ENCODE measurements at regions not wholly inside any gene's neighbourhood (a gene's known extent, or its start where the extent isn't known, plus 50 kb on each side); places are given as distances from the start of the nearest gene placed in this dataset.

GRCh38 chr5:74266132-74266531 lies 374.4 kb downstream of the ENC1 start:
- no peak overlapping the region for H3K27ac Mint-ChIP-seq

More at GRCh38 chr5:74266132-74266531, 374.4 kb downstream of the ENC1 start:
- H3K36me3 ChIP-seq (ENCODE audit: insufficient read depth): no peaks in the 10 kb centered on the region
- no peaks in the 10 kb centered on the region for H3K9me3 Mint-ChIP-seq
- no peak overlapping the region for H3K4me2 ChIP-seq
- no peak overlapping the region for H3K27ac ChIP-seq (ENCODE audit: low read depth)
- no peak for TF ChIP-seq REST (IDR thresholded peaks at IDR 0.05; ENCODE audit: unreplicated experiment)
- no peak for TF ChIP-seq ZNF114 (CRISPR knock-in tag; IDR thresholded peaks at IDR 0.05)
- TF ChIP-seq POLR2AphosphoS5 (IDR thresholded peaks at IDR 0.05; ENCODE audit: low read depth): no peak
- no peak for TF ChIP-seq CREB1 (CRISPR knock-in tag; IDR thresholded peaks at IDR 0.05; ENCODE audit: low read depth)
- no peak for TF ChIP-seq ZNF462 (CRISPR knock-in tag; IDR thresholded peaks at IDR 0.05)
- no peak for TF ChIP-seq STAT1 (IDR thresholded peaks at IDR 0.05; ENCODE audit: unreplicated experiment)
- TF ChIP-seq EZH2phosphoT487 (IDR thresholded peaks at IDR 0.05; ENCODE audit: unreplicated experiment): no peak
- TF ChIP-seq ZNF331 (CRISPR knock-in tag; IDR thresholded peaks at IDR 0.05; ENCODE audit: low read depth): no peak
- no peak for TF ChIP-seq CTCF (conservative IDR thresholded peaks at IDR 0.05; ENCODE audit: low read depth in 2 of 2)
- no peak for TF ChIP-seq NANOG (IDR thresholded peaks at IDR 0.05; ENCODE audit: borderline replicate concordance)
- no peak for TF ChIP-seq EZH2 (IDR thresholded peaks at IDR 0.05; ENCODE audit: low read depth, unreplicated experiment)
- TF ChIP-seq JUNB (IDR thresholded peaks at IDR 0.05; ENCODE audit: unreplicated experiment): no peak
- TF ChIP-seq ETS1 (IDR thresholded peaks at IDR 0.05): no peak
- no peak overlapping the region for H3K4me3 Mint-ChIP-seq
- ATAC-seq (no peak), DNase-seq (ENCODE audit: low spot score) (no peak)
- no peak overlapping the region for H3K4me3 ChIP-seq
- H3K9me2 ChIP-seq (ENCODE audit: insufficient read depth): 0 out of 2 replicates have a peak, but pooled peaks cover 3% of the 10 kb centered on the region
- no peaks in the 10 kb centered on the region for H3K4me1 ChIP-seq (ENCODE audit: insufficient read depth)
- H3K36me3 Mint-ChIP-seq (ENCODE audit: low read depth): no peaks in the 10 kb centered on the region
- H3K79me2 ChIP-seq (replicated peaks; ENCODE audit: insufficient read depth): no peaks in the 10 kb centered on the region
- H3K27me3 Mint-ChIP-seq (ENCODE audit: insufficient read depth, low read depth, poor library complexity): peaks cover 2% of the 10 kb centered on the region
- H3F3A ChIP-seq (replicated peaks; ENCODE audit: low read depth): no peaks in the 10 kb centered on the region
- no peak overlapping the region for H2AFZ ChIP-seq
- H3K4me1 Mint-ChIP-seq: peaks cover 13% of the 10 kb centered on the region; the same call in 2 of the 3 replicates
- no peaks in the 10 kb centered on the region for H4K20me1 ChIP-seq (replicated peaks; ENCODE audit: insufficient read depth)
- H3K27me3 ChIP-seq (ENCODE audit: insufficient read depth): no peaks in the 10 kb centered on the region

All from GM23338 (cell line).